Mucosa of rectum (tissue), 2 donors: ENCODE measurements at regions not wholly inside any gene's neighbourhood (a gene's known extent, or its start where the extent isn't known, plus 50 kb on each side); places are given as distances from the start of the nearest gene placed in this dataset.

Source experiments
- H3K27ac ChIP-seq, 2 donors: one replicate each; pipeline ENCODE4 v1.7.0; 2013; ENCODE audit warnings: inconsistent platforms in 2 of 2, low read depth in 2 of 2, low read length in 2 of 2
- H3K27me3 ChIP-seq, 2 donors: one replicate each; pipeline ENCODE4 v1.7.0; 2013; ENCODE audit warnings: low read length in 2 of 2; ENCODE audit not compliant: control insufficient read depth in 2 of 2, insufficient read depth in 2 of 2
- H3K36me3 ChIP-seq, 2 donors: one replicate each; pipeline ENCODE4 v1.7.0; 2013; ENCODE audit warnings: low read length in 2 of 2; ENCODE audit not compliant: control insufficient read depth in 2 of 2, insufficient read depth in 2 of 2
- H3K4me1 ChIP-seq, 2 donors: one replicate each; pipeline ENCODE4 v1.7.0; 2013; ENCODE audit warnings: low read length in 2 of 2, mild to moderate bottlenecking in 1 of 2; ENCODE audit not compliant: control insufficient read depth in 2 of 2, insufficient read depth in 2 of 2
- H3K4me3 ChIP-seq, 2 donors: one replicate each; pipeline ENCODE4 v1.7.0; 2013; ENCODE audit warnings: low read length in 2 of 2
- H3K9ac ChIP-seq, 2 donors: one replicate each; pipeline ENCODE4 v1.7.0; 2013; ENCODE audit warnings: low read length in 2 of 2, low read depth in 1 of 2, mild to moderate bottlenecking in 1 of 2
- H3K9me3 ChIP-seq, 2 donors: one replicate each; pipeline ENCODE4 v1.7.0; 2013; ENCODE audit warnings: low read length in 2 of 2; ENCODE audit not compliant: control insufficient read depth in 2 of 2
- donor health status: healthy.
- donor health status: Normal muscosa, but diverticular disease.

DNA sequence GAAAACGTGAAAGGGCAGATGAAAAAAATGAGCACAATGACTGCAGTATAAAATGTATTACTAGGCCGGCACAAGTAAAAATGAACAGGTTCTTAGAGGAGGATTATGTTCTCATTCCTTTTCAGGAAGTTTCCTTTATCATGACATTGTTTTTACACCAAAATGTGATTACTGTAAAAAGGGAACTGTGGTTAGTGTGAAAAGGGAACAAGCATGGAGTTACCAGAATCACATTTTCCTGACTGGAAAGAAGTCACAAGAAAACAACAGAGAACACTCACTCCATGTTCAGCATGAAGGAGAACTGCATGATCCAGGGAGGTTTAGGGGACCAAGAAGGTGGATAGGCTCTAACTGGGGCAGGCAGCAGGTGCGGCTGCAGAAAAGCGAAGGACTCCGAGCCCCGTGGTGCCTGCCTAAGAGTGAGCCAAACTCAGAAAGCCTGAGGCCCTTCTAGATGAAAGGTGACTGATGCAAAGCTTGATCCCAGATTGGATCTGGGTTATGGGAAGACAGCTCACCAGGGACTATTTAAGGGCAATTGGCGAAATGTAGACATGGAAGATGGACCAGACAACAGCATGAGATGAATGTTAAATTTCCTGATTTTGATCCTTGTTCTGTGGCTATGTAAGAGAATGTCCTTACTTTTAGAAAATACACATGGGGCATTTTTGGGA is 77.3 kb downstream of the CCR1 start:
- Histone ChIP-seq H3K9ac (no peak overlapping the region), H3K4me1 (peaks cover 0 to 2% of the 10 kb centered on the region in 2 donors), H3K27me3 (no peaks in the 10 kb centered on the region), H3K4me3 (no peak overlapping the region), H3K9me3 (no peaks in the 10 kb centered on the region), H3K36me3 (no peaks in the 10 kb centered on the region), H3K27ac (peak overlapping the region; percentile 21 to 53)

DNA sequence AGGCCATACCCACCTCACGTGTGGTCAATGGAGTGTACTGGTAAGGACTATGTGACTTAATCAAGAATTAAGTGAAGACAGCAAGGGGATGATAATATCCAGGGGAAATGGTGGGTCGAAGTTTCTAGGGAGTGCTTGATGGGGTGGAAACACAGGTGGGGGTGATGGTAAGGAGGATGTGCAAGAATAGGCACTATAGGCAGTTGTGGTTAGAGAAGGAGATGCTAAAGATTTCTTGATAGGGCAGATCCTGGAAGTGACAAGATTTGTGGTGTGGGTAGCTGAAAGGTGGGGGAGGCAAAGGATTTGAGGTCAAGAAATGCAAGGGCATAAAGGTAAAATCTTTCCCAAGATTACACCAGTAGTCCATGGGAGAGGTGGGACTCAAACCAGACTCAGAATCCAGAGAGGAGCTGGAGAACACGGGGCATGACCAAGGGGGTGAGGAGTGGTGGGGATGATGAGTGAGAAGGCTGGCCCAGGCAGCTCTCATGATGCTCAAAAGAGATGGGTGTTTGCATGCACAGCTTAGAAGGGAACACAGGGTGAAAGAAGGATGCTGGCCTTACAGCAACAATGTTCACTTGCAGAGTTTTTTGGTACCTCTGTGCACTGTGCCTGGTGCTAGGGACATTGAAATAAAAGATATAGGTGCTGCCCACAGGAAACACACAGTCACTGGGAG is 78.4 kb downstream of the CCR1 start:
- no peak overlapping the region for H3K4me3 ChIP-seq
- H3K27ac ChIP-seq: no peak overlapping the region
- no peak overlapping the region for H3K9ac ChIP-seq
- no peaks in the 10 kb centered on the region for H3K9me3 ChIP-seq
- peaks cover 0 to 2% of the 10 kb centered on the region in 2 donors for H3K4me1 ChIP-seq
- no peaks in the 10 kb centered on the region for H3K27me3 ChIP-seq
- no peaks in the 10 kb centered on the region for H3K36me3 ChIP-seq

DNA sequence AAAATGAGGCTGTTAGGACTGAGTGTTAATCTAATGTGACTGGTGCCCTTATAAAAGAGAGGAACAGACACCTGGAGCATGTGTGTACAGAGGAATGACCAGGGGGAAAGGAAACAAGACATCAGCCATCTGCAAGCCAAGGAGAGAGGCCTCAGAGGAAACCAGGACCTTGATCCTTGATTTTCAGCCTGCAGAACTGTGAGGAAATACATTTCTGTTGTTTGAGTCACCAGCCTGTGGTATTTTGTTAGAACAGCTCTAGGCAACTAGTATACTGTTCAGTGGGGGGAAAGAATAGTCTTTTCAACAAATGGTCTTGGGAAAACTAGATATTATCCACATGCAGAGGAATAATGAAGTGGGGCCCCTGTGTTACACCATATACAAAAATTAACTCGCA is 80.6 kb downstream of the CCR1 start:
- no peak overlapping the region for H3K9ac ChIP-seq
- peaks cover 0 to 4% of the 10 kb centered on the region in 2 donors for H3K4me1 ChIP-seq
- H3K4me3 ChIP-seq: no peak overlapping the region
- H3K27ac ChIP-seq: no peak overlapping the region
- H3K9me3 ChIP-seq: no peaks in the 10 kb centered on the region
- no peaks in the 10 kb centered on the region for H3K36me3 ChIP-seq
- H3K27me3 ChIP-seq: no peaks in the 10 kb centered on the region

DNA sequence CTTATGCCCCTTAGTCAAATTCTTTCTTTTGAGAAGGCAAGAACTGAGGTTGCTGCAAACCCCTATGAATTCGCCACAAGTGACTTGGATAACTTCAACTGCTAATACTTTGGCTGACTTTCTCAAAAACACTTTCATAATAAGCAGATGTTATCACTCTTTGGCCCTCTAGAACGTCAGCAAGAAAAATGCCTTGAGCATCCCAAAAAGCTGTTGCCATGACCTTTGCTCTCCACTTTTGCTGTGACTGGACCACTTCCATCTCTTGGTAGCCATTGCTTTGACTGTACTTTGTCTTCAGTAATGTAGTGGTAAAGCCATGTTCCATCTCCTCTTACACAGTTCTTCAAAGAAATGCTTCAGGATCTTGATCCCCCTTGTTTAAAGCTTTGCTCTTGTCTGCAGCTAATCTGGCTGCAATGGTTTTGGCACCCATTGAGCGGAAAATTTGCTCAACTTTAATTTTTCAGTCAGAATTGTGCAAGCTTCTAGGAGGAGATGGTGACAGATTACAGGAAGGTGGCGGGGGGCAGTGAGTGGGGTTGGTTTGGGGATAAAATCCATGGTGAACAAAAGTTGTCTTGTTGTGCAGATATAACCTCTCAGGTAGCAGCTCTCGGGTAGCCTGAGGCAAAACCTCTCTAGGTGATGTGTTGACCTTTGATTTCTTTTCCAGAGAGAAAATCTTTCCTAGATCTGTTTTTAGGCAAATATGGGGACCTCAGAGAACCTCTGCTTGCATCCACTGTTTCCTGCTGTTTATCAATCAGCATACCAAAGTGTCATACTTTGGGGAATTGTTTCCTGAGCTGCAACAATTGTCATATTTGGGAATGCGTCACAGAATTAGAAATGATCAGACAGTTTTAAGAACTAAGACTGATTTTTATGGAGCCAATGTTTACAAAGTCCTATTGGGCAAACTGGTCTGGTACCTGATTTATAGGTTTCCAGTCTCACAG is 83.6 kb downstream of the CCR1 start:
- Histone ChIP-seq H3K4me1 (peaks cover 0 to 2% of the 10 kb centered on the region in 2 donors), H3K27me3 (no peaks in the 10 kb centered on the region), H3K9ac (no peak overlapping the region), H3K4me3 (no peak overlapping the region), H3K27ac (no peak overlapping the region), H3K36me3 (no peaks in the 10 kb centered on the region), H3K9me3 (no peaks in the 10 kb centered on the region)

DNA sequence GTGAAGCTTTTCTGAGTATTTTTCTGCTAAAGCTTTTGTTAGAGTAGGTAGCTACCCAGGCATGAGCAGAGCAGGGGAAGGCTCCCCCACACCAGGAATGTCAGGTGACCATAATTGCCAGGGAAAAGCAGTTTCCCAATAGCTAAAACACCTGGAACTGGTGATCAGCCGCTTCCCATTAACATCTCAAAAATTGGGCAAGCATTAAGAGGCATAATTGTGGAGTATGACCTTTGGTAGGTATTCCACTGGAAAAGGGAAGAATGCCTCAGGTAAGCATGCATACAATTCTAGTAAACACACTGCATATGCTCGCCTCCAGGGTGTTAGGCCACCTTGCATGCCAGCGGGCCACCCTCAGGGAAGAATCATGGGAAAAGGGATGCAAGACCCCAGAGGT is 84.5 kb downstream of the CCR1 start:
- no peaks in the 10 kb centered on the region for H3K36me3 ChIP-seq
- peaks cover 0 to 2% of the 10 kb centered on the region in 2 donors for H3K4me1 ChIP-seq
- no peak overlapping the region for H3K9ac ChIP-seq
- no peaks in the 10 kb centered on the region for H3K27me3 ChIP-seq
- H3K27ac ChIP-seq: no peak overlapping the region
- no peaks in the 10 kb centered on the region for H3K9me3 ChIP-seq
- H3K4me3 ChIP-seq: no peak overlapping the region

DNA sequence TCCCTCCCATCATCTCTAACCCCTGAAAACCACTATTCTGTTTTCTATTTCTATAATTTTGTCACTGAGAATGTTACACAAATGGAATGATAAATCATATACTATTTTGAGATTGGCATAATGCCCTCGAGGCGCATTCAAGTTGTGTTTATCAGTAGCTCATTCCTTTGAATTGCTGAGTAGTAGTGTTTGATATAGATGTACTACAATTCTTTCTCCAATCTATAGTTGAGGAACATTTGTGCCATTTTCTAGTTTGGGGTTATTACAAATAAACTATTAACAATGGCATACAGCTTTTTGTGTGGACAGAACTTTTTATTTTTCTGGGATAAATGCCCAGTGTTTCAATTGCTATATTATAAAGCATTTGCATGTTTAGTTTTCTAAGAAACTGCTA is 86.0 kb downstream of the CCR1 start:
- no peaks in the 10 kb centered on the region for H3K9me3 ChIP-seq
- peaks cover 0 to 2% of the 10 kb centered on the region in 2 donors for H3K4me1 ChIP-seq
- no peaks in the 10 kb centered on the region for H3K27me3 ChIP-seq
- H3K36me3 ChIP-seq: no peaks in the 10 kb centered on the region
- no peak overlapping the region for H3K9ac ChIP-seq
- H3K4me3 ChIP-seq: no peak overlapping the region
- H3K27ac ChIP-seq: no peak overlapping the region

DNA sequence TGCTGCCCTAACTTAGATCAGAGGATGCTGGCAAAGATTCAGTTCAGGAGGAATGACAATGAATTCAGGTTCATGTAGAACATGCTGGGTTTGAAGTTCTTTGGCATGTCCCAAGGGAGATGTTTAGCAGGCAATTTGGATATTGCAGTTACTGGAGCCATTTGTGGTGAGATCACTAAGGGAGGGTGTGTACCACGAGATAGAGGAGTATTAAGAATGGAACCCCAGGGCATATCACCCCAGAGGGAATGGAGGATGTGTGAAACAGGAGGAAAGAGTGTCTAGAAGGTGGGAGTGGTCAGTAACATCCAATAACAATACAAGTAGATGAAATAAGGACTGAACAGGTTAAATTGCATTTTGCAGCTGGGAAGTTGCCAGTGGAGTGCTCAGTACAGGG is 87.1 kb downstream of the CCR1 start:
- no peak overlapping the region for H3K27ac ChIP-seq

DNA sequence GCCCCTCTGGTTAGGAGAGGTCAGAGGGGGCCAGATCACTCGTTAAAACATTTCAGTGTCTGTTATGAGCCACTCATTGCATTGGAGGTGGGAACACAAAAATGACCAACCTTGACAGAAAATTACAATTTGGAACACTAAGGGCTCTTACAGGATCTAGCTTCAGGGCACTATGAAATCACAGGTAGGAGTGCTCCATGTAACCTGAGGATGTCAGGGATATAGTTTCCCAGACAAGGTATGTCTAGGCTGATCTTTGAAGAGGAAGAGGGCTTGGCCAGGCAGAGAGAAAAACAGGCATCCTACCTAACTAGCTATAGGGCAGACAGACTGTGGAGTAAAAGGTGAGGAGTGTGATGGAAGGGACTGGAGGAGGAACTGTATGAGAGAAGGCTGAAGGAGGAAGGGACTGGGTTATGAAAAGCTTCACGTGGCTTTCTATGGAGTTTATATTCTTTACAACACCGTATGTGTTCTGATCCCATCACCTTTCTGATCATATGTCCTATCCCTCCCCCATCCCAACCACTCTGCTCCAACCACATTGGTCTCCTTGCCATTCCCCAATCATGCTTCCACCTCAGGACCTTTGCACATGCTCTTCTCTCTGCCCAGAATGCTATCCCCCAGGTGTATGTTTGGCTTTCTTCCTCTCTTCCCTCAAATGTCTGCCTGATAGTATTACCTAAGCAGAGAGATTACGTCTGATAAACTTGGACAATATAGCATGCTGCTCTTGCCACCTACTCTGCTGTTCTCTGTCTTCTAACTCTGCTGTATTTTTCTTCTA is 88.2 kb downstream of the CCR1 start:
- H3K36me3 ChIP-seq: no peaks in the 10 kb centered on the region
- no peak overlapping the region for H3K4me3 ChIP-seq
- no peak overlapping the region for H3K9ac ChIP-seq

More for the DNA sequence above, 87.1 kb downstream of the CCR1 start:
- Histone ChIP-seq H3K4me1 (peaks cover 0 to 2% of the 10 kb centered on the region in 2 donors), H3K9ac (no peak overlapping the region), H3K4me3 (no peak overlapping the region), H3K27me3 (no peaks in the 10 kb centered on the region), H3K36me3 (no peaks in the 10 kb centered on the region), H3K9me3 (no peaks in the 10 kb centered on the region)

DNA sequence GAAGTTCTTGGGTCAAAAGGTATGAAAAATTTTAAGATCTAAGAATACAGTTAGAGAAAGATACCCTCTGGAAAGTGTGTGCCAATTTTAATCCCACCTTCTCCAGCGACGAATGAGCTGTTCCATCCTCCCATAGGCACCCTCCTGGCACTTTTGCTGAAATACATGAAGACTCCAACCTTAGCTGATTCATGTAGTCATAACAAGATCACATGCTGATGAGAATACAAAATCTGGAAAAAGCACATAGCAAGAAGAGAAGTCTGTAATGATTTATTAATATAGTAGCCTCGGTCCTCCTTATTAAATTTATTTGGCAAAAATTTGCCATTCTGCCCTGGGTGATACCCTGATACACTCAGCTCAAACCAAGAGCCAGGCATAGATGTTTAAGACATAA is 88.9 kb downstream of the CCR1 start:
- H3K27me3 ChIP-seq: no peaks in the 10 kb centered on the region
- no peak overlapping the region for H3K4me3 ChIP-seq
- H3K9ac ChIP-seq: no peak overlapping the region
- no peaks in the 10 kb centered on the region for H3K9me3 ChIP-seq
- no peaks in the 10 kb centered on the region for H3K36me3 ChIP-seq
- peaks cover 0 to 2% of the 10 kb centered on the region in 2 donors for H3K4me1 ChIP-seq
- H3K27ac ChIP-seq: no peak overlapping the region

More for the DNA sequence above, 88.2 kb downstream of the CCR1 start:
- Histone ChIP-seq H3K4me1 (peaks cover 0 to 2% of the 10 kb centered on the region in 2 donors), H3K27ac (no peak overlapping the region), H3K27me3 (no peaks in the 10 kb centered on the region), H3K9me3 (no peaks in the 10 kb centered on the region)
